ENCODE measurements at regions not wholly inside any gene's neighbourhood (a gene's known extent, or its start where the extent isn't known, plus 50 kb on each side); places are given as distances from the start of the nearest gene placed in this dataset.

GRCh38 chr3:68620211-68620610, 312.1 kb downstream of the TAFA4 start:
- no peak overlapping the region for H3K27ac ChIP-seq (replicated peaks)
- no peaks in the 10 kb centered on the region for H3K27me3 ChIP-seq (ENCODE audit: insufficient read depth, poor library complexity, severe bottlenecking)
- TF ChIP-seq, protein P1, sequence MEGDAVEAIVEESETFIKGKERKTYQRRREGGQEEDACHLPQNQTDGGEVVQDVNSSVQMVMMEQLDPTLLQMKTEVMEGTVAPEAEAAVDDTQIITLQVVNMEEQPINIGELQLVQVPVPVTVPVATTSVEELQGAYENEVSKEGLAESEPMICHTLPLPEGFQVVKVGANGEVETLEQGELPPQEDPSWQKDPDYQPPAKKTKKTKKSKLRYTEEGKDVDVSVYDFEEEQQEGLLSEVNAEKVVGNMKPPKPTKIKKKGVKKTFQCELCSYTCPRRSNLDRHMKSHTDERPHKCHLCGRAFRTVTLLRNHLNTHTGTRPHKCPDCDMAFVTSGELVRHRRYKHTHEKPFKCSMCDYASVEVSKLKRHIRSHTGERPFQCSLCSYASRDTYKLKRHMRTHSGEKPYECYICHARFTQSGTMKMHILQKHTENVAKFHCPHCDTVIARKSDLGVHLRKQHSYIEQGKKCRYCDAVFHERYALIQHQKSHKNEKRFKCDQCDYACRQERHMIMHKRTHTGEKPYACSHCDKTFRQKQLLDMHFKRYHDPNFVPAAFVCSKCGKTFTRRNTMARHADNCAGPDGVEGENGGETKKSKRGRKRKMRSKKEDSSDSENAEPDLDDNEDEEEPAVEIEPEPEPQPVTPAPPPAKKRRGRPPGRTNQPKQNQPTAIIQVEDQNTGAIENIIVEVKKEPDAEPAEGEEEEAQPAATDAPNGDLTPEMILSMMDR (IDR thresholded peaks at IDR 0.05; ENCODE audit: insufficient read depth, low read length) = no peak
- TF ChIP-seq SPI1 (IDR thresholded peaks at IDR 0.05; ENCODE audit: borderline replicate concordance, low read depth) (no peak), REST (IDR thresholded peaks at IDR 0.05; ENCODE audit: insufficient replicate concordance, low read depth) (no peak), POLR2AphosphoS5 (IDR thresholded peaks at IDR 0.05; ENCODE audit: low read depth) (no peak), GABPA (IDR thresholded peaks at IDR 0.05; ENCODE audit: low read depth) (no peak)
- no peak overlapping the region for H3K4me3 ChIP-seq (replicated peaks; ENCODE audit: insufficient read depth, low read length)
- DNase-seq (ENCODE audit: low read depth in 1 of 2, low spot score in 1 of 2) = no peak

GRCh38 chr3:68614087-68614486, 318.3 kb downstream of the TAFA4 start:
- H3K27me3 ChIP-seq (ENCODE audit: insufficient read depth, poor library complexity, severe bottlenecking) = no peaks in the 10 kb centered on the region
- no peak for TF ChIP-seq SPI1 (IDR thresholded peaks at IDR 0.05; ENCODE audit: borderline replicate concordance, low read depth)
- no peak for TF ChIP-seq GABPA (IDR thresholded peaks at IDR 0.05; ENCODE audit: low read depth)
- TF ChIP-seq, protein P1 (IDR thresholded peaks at IDR 0.05; ENCODE audit: insufficient read depth, low read length) = no peak
- no peak for TF ChIP-seq POLR2AphosphoS5 (IDR thresholded peaks at IDR 0.05; ENCODE audit: low read depth)
- no peak overlapping the region for H3K27ac ChIP-seq (replicated peaks)
- H3K4me3 ChIP-seq (replicated peaks; ENCODE audit: insufficient read depth, low read length) = no peak overlapping the region
- DNase-seq (ENCODE audit: low read depth in 1 of 2, low spot score in 1 of 2) = no peak

DNA sequence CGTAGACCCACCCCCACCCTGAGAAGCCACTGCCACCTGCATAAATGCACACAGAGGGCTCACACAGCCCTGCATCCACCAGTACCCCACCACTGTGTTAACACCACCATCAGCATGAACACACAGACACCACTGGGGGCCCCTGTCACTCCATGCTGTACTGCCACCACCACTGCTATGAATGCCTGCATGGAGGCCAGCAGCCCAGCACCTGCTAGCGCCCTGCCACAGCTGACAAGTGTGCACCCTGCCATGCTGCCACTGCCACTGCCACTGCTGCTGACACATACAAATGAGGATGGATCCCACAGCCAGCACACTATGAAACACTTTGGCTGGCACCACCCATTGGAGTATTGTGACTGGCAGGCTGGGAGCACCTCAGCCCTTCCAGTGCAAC, 361.0 kb downstream of the TAFA4 start:
- no peak for TF ChIP-seq REST (IDR thresholded peaks at IDR 0.05; ENCODE audit: insufficient replicate concordance, low read depth)
- no peak for TF ChIP-seq GABPA (IDR thresholded peaks at IDR 0.05; ENCODE audit: low read depth)
- TF ChIP-seq, protein P1 (IDR thresholded peaks at IDR 0.05; ENCODE audit: insufficient read depth, low read length) = no peak
- no peak for TF ChIP-seq POLR2AphosphoS5 (IDR thresholded peaks at IDR 0.05; ENCODE audit: low read depth)
- no peak for TF ChIP-seq SPI1 (IDR thresholded peaks at IDR 0.05; ENCODE audit: borderline replicate concordance, low read depth)
- Histone ChIP-seq H3K27me3 (ENCODE audit: insufficient read depth, poor library complexity, severe bottlenecking) (no peaks in the 10 kb centered on the region), H3K27ac (replicated peaks) (no peak overlapping the region), H3K4me3 (replicated peaks; ENCODE audit: insufficient read depth, low read length) (no peak overlapping the region)
- DNase-seq (ENCODE audit: low read depth in 1 of 2, low spot score in 1 of 2) = no peak

GRCh38 chr3:68560728-68561127, 371.6 kb downstream of the TAFA4 start:
- no peak for DNase-seq (ENCODE audit: low read depth in 1 of 2, low spot score in 1 of 2)
- TF ChIP-seq REST (IDR thresholded peaks at IDR 0.05; ENCODE audit: insufficient replicate concordance, low read depth) (no peak), SPI1 (IDR thresholded peaks at IDR 0.05; ENCODE audit: borderline replicate concordance, low read depth) (no peak), POLR2AphosphoS5 (IDR thresholded peaks at IDR 0.05; ENCODE audit: low read depth) (no peak), GABPA (IDR thresholded peaks at IDR 0.05; ENCODE audit: low read depth) (no peak)
- TF ChIP-seq, protein P1 (IDR thresholded peaks at IDR 0.05; ENCODE audit: insufficient read depth, low read length) = no peak
- Histone ChIP-seq H3K27ac (replicated peaks) (no peak overlapping the region), H3K4me3 (replicated peaks; ENCODE audit: insufficient read depth, low read length) (no peak overlapping the region), H3K27me3 (ENCODE audit: insufficient read depth, poor library complexity, severe bottlenecking) (no peaks in the 10 kb centered on the region)
